A549 (cell line): ENCODE measurements at regions not wholly inside any gene's neighbourhood (a gene's known extent, or its start where the extent isn't known, plus 50 kb on each side); places are given as distances from the start of the nearest gene placed in this dataset.
"Not testable (repeated sequence)": the region's sequence is repeated elsewhere in the genome, so short reads cannot be mapped to it uniquely, and the experiment has no call there.

Source experiments
- ATAC-seq, 2 experiments: fragments of 200-7000 bp in 1 of 2; fragments of >200 bp in 1 of 2; cut with Nextera tagmentation in 1 of 2; cut with Tn5 transposase in 1 of 2; 3 replicates each; pipeline versions ENCODE4 v1.8.0 to v1.9.1; 2018 to 2020; ENCODE audit warnings: mild to moderate bottlenecking in 1 of 2, moderate library complexity in 1 of 2
- CTCF ChIA-PET: fragments of 300-600 bp; sonication (Branson Sonifier 250); formaldehyde crosslinking; extraction: SDS; loops from one replicate; lab custom pipeline; 2021; ENCODE audit warnings: antibody characterized with exemption, inconsistent platforms; lab: Yijun Ruan, JAX
- POLR2A ChIA-PET: fragments of 350-600 bp; formaldehyde crosslinking; extraction: SDS; loops from one replicate; lab custom pipeline; 2021; ENCODE audit warnings: antibody characterized with exemption, inconsistent platforms; lab: Yijun Ruan, JAX
- DNase-seq, 2 experiments: peaks; one replicate each; pipeline versions ENCODE4 v3.0.0 to v3.0.0-alpha.2; 2011 to 2016; ENCODE audit warnings: low read depth in 1 of 2, low spot score in 1 of 2
- FAIRE-seq: peaks from 2 replicates; lab custom pipeline; 2011; peaks lifted over from hg19 to GRCh38; lab: Jason Lieb, UNC
- H3K27ac ChIP-seq, 2 experiments: fragments of >200 bp; sonication (Bioruptor Twin); formaldehyde crosslinking; 3 replicates each; pipeline ENCODE4 v1.5.1; 2016 to 2017
- H3K4me1 ChIP-seq: fragments of >200 bp; sonication (Bioruptor Twin); formaldehyde crosslinking; 3 replicates; pipeline ENCODE4 v1.6.1; 2016
- H3K4me2 ChIP-seq: fragments of >200 bp; sonication (Bioruptor Twin); formaldehyde crosslinking; 3 replicates; pipeline ENCODE4 v1.6.1; 2016
- H3K4me3 ChIP-seq: fragments of >200 bp; sonication (Bioruptor Twin); formaldehyde crosslinking; 3 replicates; pipeline ENCODE4 v1.5.1; 2016
- H3K9me3 ChIP-seq: fragments of >200 bp; sonication (Bioruptor Twin); formaldehyde crosslinking; 3 replicates; pipeline ENCODE4 v1.6.1; 2016
- BCL3 ChIP-seq: fragments of >200 bp; sonication (Bioruptor Twin); formaldehyde crosslinking; IDR thresholded peaks from 3 replicates; pipeline ENCODE4 v1.6.1; 2016
- BHLHE40 ChIP-seq: IDR thresholded peaks from 2 replicates; pipeline ENCODE4 v1.6.1; 2012; ENCODE audit warnings: low read depth, low read length, inconsistent platforms
- CBX8 ChIP-seq: fragments of 200-600 bp; sonication (generic); IDR thresholded peaks from 2 replicates; pipeline ENCODE4 v1.6.1; 2016
- CEBPB ChIP-seq, 2 experiments: fragments of >200 bp in 1 of 2; sonication (Bioruptor Twin) in 1 of 2; formaldehyde crosslinking in 1 of 2; IDR thresholded peaks; 2 replicates each; pipeline ENCODE4 v1.6.1; 2012 to 2016
- CHD2 ChIP-seq: fragments of 150-350 bp; IDR thresholded peaks from 2 replicates; pipeline ENCODE4 v1.6.1; 2014; ENCODE audit warnings: low read length; ENCODE audit not compliant: partially characterized antibody
- CTCF ChIP-seq: fragments of >200 bp; sonication (Bioruptor Twin); formaldehyde crosslinking; IDR thresholded peaks from 3 replicates; pipeline ENCODE4 v1.5.1; 2016
- E2F6 ChIP-seq: IDR thresholded peaks from 2 replicates; pipeline ENCODE4 v1.6.1; 2012; ENCODE audit warnings: low read depth, borderline replicate concordance
- ELK1 ChIP-seq: fragments of 150-350 bp; IDR thresholded peaks from 2 replicates; pipeline ENCODE4 v1.6.1; 2014; ENCODE audit warnings: low read depth, mild to moderate bottlenecking, low read length
- HDAC2 ChIP-seq: fragments of 200-600 bp; sonication (generic); IDR thresholded peaks from 2 replicates; pipeline ENCODE4 v1.6.1; 2016
- HEYL ChIP-seq: fragments of 250-450 bp; sonication (Bioruptor Pico); IDR thresholded peaks from 2 replicates; pipeline ENCODE4 v1.8.0; 2021; ENCODE audit warnings: mild to moderate bottlenecking, moderate library complexity
- HMGXB4 ChIP-seq: fragments of 250-450 bp; sonication (Bioruptor Pico); IDR thresholded peaks from 2 replicates; pipeline ENCODE4 v1.5.0; 2021; ENCODE audit warnings: mild to moderate bottlenecking, moderate library complexity, borderline replicate concordance
- NR3C1 ChIP-seq: fragments of >200 bp; sonication (Bioruptor Twin); formaldehyde crosslinking; IDR thresholded peaks from 3 replicates; pipeline ENCODE4 v1.6.1; 2017
- PBX3 ChIP-seq: IDR thresholded peaks from 2 replicates; pipeline ENCODE4 v1.6.1; 2012
- POLR2A ChIP-seq: IDR thresholded peaks from 2 replicates; pipeline ENCODE4 v1.6.1; 2012; ENCODE audit warnings: mild to moderate bottlenecking, low read length
- POLR2AphosphoS2 ChIP-seq: conservative IDR thresholded peaks from 2 replicates; pipeline ENCODE4 v1.6.1; 2012; ENCODE audit warnings: low read length, improper control_type of control experiment, inconsistent platforms
- RAD21 ChIP-seq, 2 experiments: fragments of >200 bp in 1 of 2; sonication (Bioruptor Twin) in 1 of 2; formaldehyde crosslinking in 1 of 2; IDR thresholded peaks in 1 of 2; conservative IDR thresholded peaks in 1 of 2; 2 replicates in 1 of 2; 3 replicates in 1 of 2; pipeline ENCODE4 v1.6.1; 2012 to 2018; ENCODE audit warnings: inconsistent platforms in 1 of 2
- RARB ChIP-seq: fragments of 250-450 bp; sonication (Bioruptor Pico); IDR thresholded peaks from 2 replicates; pipeline ENCODE4 v1.8.0; 2021; ENCODE audit warnings: mild to moderate bottlenecking, moderate library complexity
- RNF2 ChIP-seq: fragments of 200-600 bp; sonication (generic); IDR thresholded peaks from 2 replicates; pipeline ENCODE4 v1.6.1; 2016; ENCODE audit warnings: low read depth, mild to moderate bottlenecking, antibody characterized with exemption, moderate library complexity, borderline replicate concordance
- SMC3 ChIP-seq: fragments of >200 bp; sonication (Bioruptor Twin); formaldehyde crosslinking; IDR thresholded peaks from 3 replicates; pipeline ENCODE4 v1.6.1; 2018; ENCODE audit warnings: inconsistent platforms
- TFCP2L1 ChIP-seq: fragments of 250-450 bp; sonication (Bioruptor Pico); IDR thresholded peaks from 2 replicates; pipeline ENCODE4 v1.5.0; 2021; ENCODE audit warnings: mild to moderate bottlenecking
- TP53 ChIP-seq: fragments of 250-450 bp; sonication (Bioruptor Pico); IDR thresholded peaks from 2 replicates; pipeline ENCODE4 v1.5.0; 2021; ENCODE audit warnings: mild to moderate bottlenecking, moderate library complexity
- ZNF302 ChIP-seq: fragments of 250-450 bp; sonication (Bioruptor Pico); IDR thresholded peaks from 2 replicates; pipeline ENCODE4 v1.9.0; 2021; ENCODE audit warnings: inconsistent platforms, mild to moderate bottlenecking, moderate library complexity
- WGBS: methylation state at CpG from one replicate; pipeline ENCODE4 v1.1.6; 2017; ENCODE audit errors: missing lambda C conversion rate; 5-methylcytosine and 5-hydroxymethylcytosine counted together

- TF ChIP-seq ELK1 (no peak), CHD2 (no peak), BHLHE40 (no peak), TP53 (CRISPR knock-in tag) (no peak), RNF2 (no peak), NR3C1 (no peak)
- TF ChIP-seq, all 56 proteins: peak for 0
Observed at GRCh38 chr12:25710128-25710527, 157.0 kb upstream of the LMNTD1 start (continued).

- whole genome bisulfite sequencing = 79% methylated on average over 3 of the region's 3 CpGs
- FAIRE-seq, H3K4me2 ChIP-seq, CTCF ChIA-PET, POLR2A ChIA-PET, H3K4me3 ChIP-seq, H3K27ac ChIP-seq, DNase-seq, H3K9me3 ChIP-seq, H3K4me1 ChIP-seq, ATAC-seq: not testable (repeated sequence)
Observed at GRCh38 chr12:25710938-25711605, 158.0 kb upstream of the LMNTD1 start.

- TF ChIP-seq SMC3 (no peak), POLR2A (no peak), POLR2AphosphoS2 (no peak), RAD21 (conservative IDR thresholded peaks at IDR 0.05 in 1 of 2, IDR thresholded peaks at IDR 0.05 in 1 of 2) (no peak), BCL3 (no peak), CEBPB (IDR thresholded peaks at IDR 0.05) (no peak), RARB (CRISPR knock-in tag) (no peak), HDAC2 (no peak), TFCP2L1 (CRISPR knock-in tag) (no peak)
Observed at GRCh38 chr12:25712169-25712568, 159.1 kb upstream of the LMNTD1 start.

GRCh38 chr12:25713264-25713663 lies 160.2 kb upstream of the LMNTD1 start:
- no peak for DNase-seq
- H3K4me1 ChIP-seq = no peaks in the 10 kb centered on the region
- 49% methylated on average over 4 of the region's 4 CpGs for WGBS
- ATAC-seq = no peak
- ChIA-PET POLR2A (no interaction called here), CTCF (interaction anchor here (0.6 kb wide), 1 partner anchor 53 kb away, joined by 3 read pairs; no protein-coding TSS in a partner anchor)
- no peak for FAIRE-seq
- H3K9me3 ChIP-seq = peaks cover 3% of the 10 kb centered on the region; the same call in 2 of the 3 replicates
- H3K4me3 ChIP-seq = no peak overlapping the region
- H3K27ac ChIP-seq = no peak overlapping the region
- H3K4me2 ChIP-seq = no peak overlapping the region
- no peak for TF ChIP-seq PBX3
- TF ChIP-seq ZNF302 (CRISPR knock-in tag) = no peak
- TF ChIP-seq CTCF = no peak
- TF ChIP-seq HEYL = no peak
- TF ChIP-seq CBX8 = no peak
- TF ChIP-seq HMGXB4 = no peak
- TF ChIP-seq E2F6 = no peak

More at GRCh38 chr12:25712169-25712568, 159.1 kb upstream of the LMNTD1 start:
- Histone ChIP-seq H3K9me3 (peaks cover 5% of the 10 kb centered on the region), H3K4me1 (no peaks in the 10 kb centered on the region), H3K27ac (no peak overlapping the region), H3K4me3 (no peak overlapping the region), H3K4me2 (no peak overlapping the region)
- 60% methylated on average over 8 of the region's 8 CpGs for WGBS
- no peak for DNase-seq
- ATAC-seq = no peak
- no peak for FAIRE-seq
- ChIA-PET CTCF (no interaction called here), POLR2A (no interaction called here)
